Mesenchymal stem cell (in vitro differentiated cells and primary cell): ENCODE measurements at regions not wholly inside any gene's neighbourhood (a gene's known extent, or its start where the extent isn't known, plus 50 kb on each side); places are given as distances from the start of the nearest gene placed in this dataset.
"Not testable (repeated sequence)": the region's sequence is repeated elsewhere in the genome, so short reads cannot be mapped to it uniquely, and the experiment has no call there.

ENCODE experiments used
- DNase-seq: peaks from one replicate; pipeline ENCODE4 v3.0.0-alpha.2; 2013
- H2AFZ ChIP-seq: one replicate; pipeline ENCODE4 v1.6.1; 2013; ENCODE audit warnings: low read depth, mild to moderate bottlenecking, control low read depth, inconsistent platforms, low read length, moderate library complexity
- H2AK5ac ChIP-seq: 2 replicates; pipeline ENCODE4 v1.6.1; 2013; ENCODE audit warnings: low read length, moderate library complexity, mild to moderate bottlenecking, inconsistent platforms; ENCODE audit not compliant: severe bottlenecking
- H2BK120ac ChIP-seq: one replicate; pipeline ENCODE4 v1.6.1; 2013; ENCODE audit warnings: low read depth, mild to moderate bottlenecking, inconsistent platforms, low read length, moderate library complexity
- H2BK12ac ChIP-seq, 2 experiments: one replicate each; pipeline ENCODE4 v1.6.1; 2013; ENCODE audit warnings: inconsistent platforms in 2 of 2, low read length in 2 of 2, mild to moderate bottlenecking in 2 of 2, moderate library complexity in 2 of 2, control low read depth in 1 of 2
- H2BK15ac ChIP-seq: one replicate; pipeline ENCODE4 v1.6.1; 2013; ENCODE audit warnings: mild to moderate bottlenecking, low read depth, inconsistent platforms; ENCODE audit not compliant: poor library complexity, severe bottlenecking
- H2BK5ac ChIP-seq: 2 replicates; pipeline ENCODE4 v1.6.1; 2013; ENCODE audit warnings: low read depth, mild to moderate bottlenecking, low read length, control low read depth, inconsistent platforms; ENCODE audit not compliant: poor library complexity, severe bottlenecking
- H3K14ac ChIP-seq, 2 experiments: one replicate each; pipeline ENCODE4 v1.6.1; 2013; ENCODE audit warnings: inconsistent platforms in 2 of 2, low read length in 2 of 2, control low read depth in 1 of 2, mild to moderate bottlenecking in 1 of 2, moderate library complexity in 1 of 2
- H3K18ac ChIP-seq, 2 experiments: one replicate each; pipeline ENCODE4 v1.6.1; 2013; ENCODE audit warnings: inconsistent platforms in 2 of 2, low read length in 2 of 2, control low read depth in 1 of 2, low read depth in 1 of 2, mild to moderate bottlenecking in 1 of 2
- H3K23ac ChIP-seq, 2 experiments: one replicate each; pipeline ENCODE4 v1.6.1; 2013; ENCODE audit warnings: inconsistent platforms in 2 of 2, low read length in 2 of 2, mild to moderate bottlenecking in 2 of 2, moderate library complexity in 2 of 2, control low read depth in 1 of 2
- H3K27ac ChIP-seq: 2 replicates; pipeline ENCODE4 v1.5.1; 2013; ENCODE audit warnings: mild to moderate bottlenecking, moderate library complexity, low read length, control low read depth, inconsistent platforms; ENCODE audit not compliant: poor library complexity, severe bottlenecking
- H3K27me3 ChIP-seq, 2 experiments: 2 replicates each; pipeline versions ENCODE4 v1.6.1 to v1.7.0; 2013; ENCODE audit warnings: low read length in 2 of 2, mild to moderate bottlenecking in 2 of 2, moderate library complexity in 2 of 2, control low read depth in 1 of 2, inconsistent platforms in 1 of 2; ENCODE audit not compliant: control insufficient read depth in 1 of 2, insufficient read depth in 1 of 2
- H3K36me3 ChIP-seq, 2 experiments: 2 replicates each; pipeline versions ENCODE4 v1.6.1 to v1.7.0; 2013; ENCODE audit warnings: low read length in 2 of 2, control low read depth in 1 of 2, inconsistent platforms in 1 of 2, low read depth in 1 of 2, mild to moderate bottlenecking in 1 of 2; ENCODE audit not compliant: insufficient read depth in 2 of 2, control insufficient read depth in 1 of 2
- H3K4ac ChIP-seq, 2 experiments: one replicate each; pipeline ENCODE4 v1.6.1; 2013; ENCODE audit warnings: inconsistent platforms in 2 of 2, low read length in 2 of 2, mild to moderate bottlenecking in 2 of 2, moderate library complexity in 2 of 2, control low read depth in 1 of 2, low read depth in 1 of 2
- H3K4me1 ChIP-seq: 2 replicates; pipeline ENCODE4 v1.6.1; 2013; ENCODE audit warnings: low read depth, low read length, control low read depth; ENCODE audit not compliant: control insufficient read depth, insufficient read depth
- H3K4me2 ChIP-seq: 2 replicates; pipeline ENCODE4 v1.6.1; 2013; ENCODE audit warnings: low read length, mild to moderate bottlenecking, inconsistent platforms; ENCODE audit not compliant: poor library complexity, severe bottlenecking
- H3K4me3 ChIP-seq, 2 experiments: 2 replicates each; pipeline versions ENCODE4 v1.5.1 to v1.7.0; 2013; ENCODE audit warnings: low read length in 2 of 2, mild to moderate bottlenecking in 2 of 2, control low read depth in 1 of 2, low read depth in 1 of 2; ENCODE audit not compliant: insufficient read depth in 1 of 2
- H3K79me1 ChIP-seq: replicated peaks from 2 replicates; pipeline ENCODE4 v1.6.1; 2013; ENCODE audit warnings: mild to moderate bottlenecking, control low read depth, low read length, inconsistent platforms; ENCODE audit not compliant: poor library complexity, severe bottlenecking
- H3K9ac ChIP-seq: 2 replicates; pipeline ENCODE4 v1.7.0; 2013; ENCODE audit warnings: mild to moderate bottlenecking, low read length, moderate library complexity
- H3K9me3 ChIP-seq: 2 replicates; pipeline ENCODE4 v1.7.0; 2013; ENCODE audit warnings: mild to moderate bottlenecking, low read length; ENCODE audit not compliant: control insufficient read depth
- H4K8ac ChIP-seq: one replicate; pipeline ENCODE4 v1.6.1; 2013; ENCODE audit warnings: inconsistent platforms, mild to moderate bottlenecking, low read length, moderate library complexity
- H4K91ac ChIP-seq: one replicate; pipeline ENCODE4 v1.6.1; 2013; ENCODE audit warnings: mild to moderate bottlenecking, low read length, inconsistent platforms
- WGBS: methylation state at CpG from one replicate; pipeline ENCODE4 v1.1.7; 2013; ENCODE audit warnings: mixed read lengths; 5-methylcytosine and 5-hydroxymethylcytosine counted together

GRCh38 chr5:56759521-56760216 is 55.7 kb upstream of the MAP3K1 start:
- H3K14ac ChIP-seq: no peak overlapping the region
- no peak overlapping the region for H3K9ac ChIP-seq
- peaks cover 11% of the 10 kb centered on the region for H3K4me1 ChIP-seq
- no peaks in the 10 kb centered on the region for H3K27me3 ChIP-seq
- H3K18ac ChIP-seq: no peak overlapping the region
- H2AK5ac ChIP-seq: no peak overlapping the region
- no peaks in the 10 kb centered on the region for H3K36me3 ChIP-seq
- H3K27ac ChIP-seq: no peak overlapping the region
- no peak overlapping the region for H4K91ac ChIP-seq
- no peak overlapping the region for H2BK5ac ChIP-seq
- no peak overlapping the region for H3K4ac ChIP-seq
- H2BK12ac ChIP-seq: no peak overlapping the region
- H3K4me3 ChIP-seq: no peak overlapping the region
- no peak for DNase-seq
- no peak overlapping the region for H2AFZ ChIP-seq
- 98% methylated on average over 2 of the region's 4 CpGs for WGBS
- H2BK120ac ChIP-seq: no peak overlapping the region
- no peak overlapping the region for H3K23ac ChIP-seq
- no peak overlapping the region for H4K8ac ChIP-seq
- H3K9me3 ChIP-seq: no peaks in the 10 kb centered on the region
- no peaks in the 10 kb centered on the region for H3K79me1 ChIP-seq
- H3K4me2 ChIP-seq: no peak overlapping the region
- H2BK15ac ChIP-seq: no peak overlapping the region

- Histone ChIP-seq H3K9me3 (no peaks in the 10 kb centered on the region), H3K27ac (no peak overlapping the region), H3K36me3 (no peaks in the 10 kb centered on the region), H3K79me1 (no peaks in the 10 kb centered on the region), H3K14ac (no peak overlapping the region), H4K91ac (no peak overlapping the region), H2AFZ (no peak overlapping the region), H3K27me3 (no peaks in the 10 kb centered on the region), H2BK120ac (no peak overlapping the region), H4K8ac (peak overlapping the region; percentile 38), H3K9ac (no peak overlapping the region), H2BK12ac (peak overlapping the region in 1 of 2 experiments; percentile 23), H2AK5ac (no peak overlapping the region), H3K4me2 (no peak overlapping the region), H3K18ac (peak overlapping the region in 1 of 2 experiments; percentile 2), H3K4me1 (peaks cover 4% of the 10 kb centered on the region), H3K4me3 (no peak overlapping the region), H3K4ac (no peak overlapping the region), H3K23ac (no peak overlapping the region), H2BK5ac (no peak overlapping the region), H2BK15ac (no peak overlapping the region)
- peak; percentile 30 for DNase-seq
- 68% methylated on average over 5 of the region's 5 CpGs for WGBS
Measured at GRCh38 chr5:56757077-56757476, 58.3 kb upstream of the MAP3K1 start.

GRCh38 chr5:56755036-56755555 is 60.3 kb upstream of the MAP3K1 start:
- WGBS: 97% methylated on average over 3 of the region's 3 CpGs

GRCh38 chr5:56753588-56753987 is 61.8 kb upstream of the MAP3K1 start:
- H4K8ac ChIP-seq, H3K27ac ChIP-seq, H2BK15ac ChIP-seq, H3K9me3 ChIP-seq, H2BK12ac ChIP-seq, H3K4ac ChIP-seq, H3K23ac ChIP-seq, H3K4me1 ChIP-seq, H3K18ac ChIP-seq, H3K36me3 ChIP-seq, H3K4me2 ChIP-seq, DNase-seq, H2AK5ac ChIP-seq, H3K79me1 ChIP-seq, H2BK120ac ChIP-seq, H4K91ac ChIP-seq, H3K9ac ChIP-seq, H3K14ac ChIP-seq, H3K4me3 ChIP-seq, H2AFZ ChIP-seq, H2BK5ac ChIP-seq, H3K27me3 ChIP-seq: not testable (repeated sequence)
- WGBS: no CpG with 5 or more reads among the region's 5 CpGs

More at GRCh38 chr5:56755036-56755555, 60.3 kb upstream of the MAP3K1 start:
- Histone ChIP-seq H2BK12ac (no peak overlapping the region), H3K27me3 (no peaks in the 10 kb centered on the region), H3K4ac (no peak overlapping the region), H2AK5ac (no peak overlapping the region), H3K4me1 (peaks cover 4% of the 10 kb centered on the region), H3K14ac (no peak overlapping the region), H3K23ac (no peak overlapping the region), H3K79me1 (no peaks in the 10 kb centered on the region), H3K4me3 (no peak overlapping the region), H3K9me3 (no peaks in the 10 kb centered on the region), H2BK120ac (no peak overlapping the region), H3K4me2 (no peak overlapping the region), H2BK5ac (no peak overlapping the region), H2AFZ (no peak overlapping the region), H4K8ac (no peak overlapping the region), H3K27ac (no peak overlapping the region), H2BK15ac (no peak overlapping the region), H3K9ac (no peak overlapping the region), H3K18ac (no peak overlapping the region), H4K91ac (no peak overlapping the region), H3K36me3 (no peaks in the 10 kb centered on the region)
- no peak for DNase-seq
